ENCODE measurements at regions not wholly inside any gene's neighbourhood (a gene's known extent, or its start where the extent isn't known, plus 50 kb on each side); places are given as distances from the start of the nearest gene placed in this dataset.

DNA sequence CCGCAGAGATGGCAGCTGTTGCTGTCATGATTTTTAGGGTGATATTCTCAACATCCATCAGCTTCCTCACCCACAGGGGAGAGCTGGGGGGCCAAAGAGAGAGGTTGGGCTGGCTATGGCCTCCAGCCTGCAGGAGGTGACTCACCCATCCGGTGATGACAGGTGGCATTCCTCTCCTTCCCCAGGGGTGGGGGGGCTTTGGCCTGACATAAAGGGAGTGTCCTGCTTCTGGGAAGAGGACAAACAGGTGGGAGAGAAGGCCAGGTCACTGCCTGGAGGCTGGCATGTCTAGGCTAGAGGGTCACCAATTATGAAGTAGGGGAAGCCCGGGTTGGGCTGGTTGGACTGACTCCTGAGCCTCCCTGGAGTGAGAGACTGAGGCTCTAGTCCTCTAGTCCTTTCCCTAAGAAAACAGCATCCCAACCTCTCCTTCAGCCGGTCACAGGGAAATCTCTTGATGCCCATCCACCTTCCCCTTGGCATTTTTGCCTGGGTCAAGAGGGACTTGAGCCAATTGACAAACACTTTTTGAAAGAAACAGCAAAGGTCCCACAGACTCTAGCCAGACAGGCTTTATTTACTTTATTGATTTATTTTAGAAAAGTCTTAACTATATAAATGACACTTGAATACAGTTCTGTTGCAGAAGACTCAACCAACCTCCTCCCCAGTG lies 79.8 kb upstream of the ZNF716 start:
- DNase-seq, result no peak

DNA sequence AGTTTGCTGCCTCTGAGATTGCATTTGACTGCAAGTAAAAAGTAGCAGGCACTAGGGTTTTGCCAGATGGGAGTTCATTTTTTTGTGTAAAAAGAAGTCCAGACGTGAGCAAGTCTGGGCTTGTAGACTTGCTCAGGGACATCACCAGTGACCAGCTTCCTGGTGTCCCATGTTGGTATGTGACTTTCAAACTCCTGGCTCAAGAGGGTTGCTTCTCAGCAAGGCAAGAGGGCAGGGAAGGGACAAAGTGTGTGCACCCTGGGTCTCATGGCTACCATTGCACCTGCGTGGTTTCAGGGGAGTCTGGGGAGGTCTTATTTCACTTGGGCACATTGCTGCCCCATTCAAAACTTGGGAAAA lies 79.3 kb upstream of the ZNF716 start:
- DNase-seq, result no peak

- DNase-seq, result no peak
Measured at GRCh38 chr7:57375783-57376182, 74.2 kb upstream of the ZNF716 start.

GRCh38 chr7:57381581-57381980 lies 68.4 kb upstream of the ZNF716 start:
- no peak for DNase-seq

DNA sequence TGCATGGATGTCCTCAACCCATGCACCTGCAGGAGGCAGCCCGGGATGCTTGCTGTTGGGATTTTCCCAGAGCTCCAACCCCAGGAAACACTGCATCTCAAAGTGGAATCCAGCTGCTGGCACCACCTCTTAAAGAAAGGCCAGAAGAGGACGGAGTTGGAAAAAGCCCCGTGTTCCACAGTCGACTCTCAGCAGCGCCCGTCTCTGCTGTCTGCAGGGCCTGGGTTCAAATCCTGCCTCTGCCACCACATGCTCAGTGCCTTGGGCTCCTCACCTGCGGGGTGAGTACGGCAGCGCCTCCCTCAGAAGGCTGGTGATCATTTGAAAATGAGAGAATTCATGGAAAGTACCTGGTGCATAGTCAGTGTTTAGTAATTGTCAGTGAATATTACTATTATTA lies 65.6 kb upstream of the ZNF716 start:
- no peak for DNase-seq

- DNase-seq, result no peak
Measured at GRCh38 chr7:57385668-57386067, 64.3 kb upstream of the ZNF716 start.

DNA sequence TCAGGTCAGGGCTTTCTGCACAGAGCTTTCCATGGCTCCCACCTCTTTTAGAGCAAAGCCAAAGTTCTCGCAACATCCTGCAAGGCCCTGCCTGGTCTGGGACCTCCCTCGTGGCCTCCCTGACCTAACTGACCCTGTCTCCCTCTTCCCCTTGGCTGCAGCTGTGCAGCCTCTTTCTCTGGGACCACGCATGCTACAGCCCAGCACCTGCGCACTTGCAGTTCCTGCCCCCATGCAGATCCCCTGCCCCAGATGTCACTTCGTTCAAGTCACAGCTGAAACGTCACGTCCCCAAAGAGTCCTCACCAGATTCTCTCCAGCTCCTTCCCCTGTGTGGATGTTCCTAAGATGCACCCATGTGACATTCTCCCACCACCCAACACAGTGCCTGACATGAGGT lies 61.2 kb upstream of the ZNF716 start:
- DNase-seq, result no peak

- no peak for DNase-seq
Measured at GRCh38 chr7:57398548-57398947, 51.4 kb upstream of the ZNF716 start.

GRCh38 chr7:57399251-57399940 lies 50.6 kb upstream of the ZNF716 start:
- DNase-seq, result no peak

DNA sequence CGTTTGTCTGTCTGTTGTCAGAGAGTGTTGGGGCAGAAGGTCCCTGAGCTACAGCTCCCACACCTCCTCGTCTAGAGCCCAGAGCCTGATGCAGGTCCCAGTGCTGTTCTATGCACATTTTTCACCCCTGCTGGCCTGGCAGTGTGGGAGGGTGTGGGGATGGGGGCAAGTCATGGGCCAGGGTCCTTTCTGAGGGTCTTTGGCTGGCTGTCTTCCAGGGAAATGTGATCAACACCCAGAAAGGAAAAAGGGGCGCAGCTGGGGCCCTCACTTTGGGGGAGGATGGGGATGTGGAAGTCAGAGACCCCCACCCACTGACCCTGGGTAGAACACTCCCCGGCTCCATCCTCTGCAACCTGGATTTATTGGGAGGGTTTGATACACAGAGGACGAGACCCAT lies 50.0 kb upstream of the ZNF716 start:
- no peak for DNase-seq

All from NCI-H526 treated with DMSO at 0.1 percent for 48 hours (cell line).